Superior temporal gyrus (tissue), 1 donor: ENCODE measurements at regions not wholly inside any gene's neighbourhood (a gene's known extent, or its start where the extent isn't known, plus 50 kb on each side); places are given as distances from the start of the nearest gene placed in this dataset.

Experiments
- DNase-seq: peaks from one replicate; pipeline ENCODE4 v3.0.0-alpha.2; 2016; ENCODE audit errors: extremely low spot score

- DNase-seq, result no peak
These were observed 98.6 kb downstream of the FHDC1 start for GRCh38 chr4:153034681-153035080.

- DNase-seq, result no peak
These were observed 100.9 kb downstream of the FHDC1 start for GRCh38 chr4:153036931-153037482.

DNA sequence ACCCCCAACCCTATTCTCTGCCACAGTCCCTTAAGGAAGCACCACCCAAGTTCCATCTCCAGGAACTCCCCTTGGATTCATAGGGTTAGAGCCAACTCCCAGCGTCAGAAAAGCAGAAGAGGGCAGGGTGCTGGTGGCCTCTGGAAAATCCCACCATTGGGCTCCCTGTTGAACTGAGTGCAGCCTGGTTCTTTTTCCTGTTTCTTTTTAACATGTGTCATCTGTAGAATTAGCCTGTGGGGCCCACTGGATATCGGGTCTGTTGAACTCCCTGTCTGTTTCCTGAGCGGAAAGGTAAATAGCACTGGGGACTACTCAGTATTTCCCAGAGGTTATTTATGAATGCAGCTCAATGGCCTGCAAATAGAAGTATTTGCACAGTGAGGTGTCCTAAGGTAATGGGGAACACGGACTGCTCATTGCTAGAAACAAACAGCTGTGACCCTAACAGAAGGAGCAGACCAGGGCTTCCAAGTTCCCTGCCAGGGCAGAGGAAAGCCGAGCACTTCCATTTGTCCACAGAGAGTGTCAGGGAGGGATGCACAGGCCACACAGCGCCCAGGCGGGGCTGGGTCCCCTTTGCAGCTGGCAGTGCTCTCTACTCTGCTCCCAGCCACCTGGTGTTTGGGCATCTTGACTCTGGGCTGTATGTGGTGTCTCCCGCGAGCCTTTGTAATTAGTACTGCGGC is 102.6 kb downstream of the FHDC1 start:
- no peak for DNase-seq

- DNase-seq, result no peak
These were observed 103.5 kb downstream of the FHDC1 start for GRCh38 chr4:153039542-153040185.

- no peak for DNase-seq
These were observed 104.6 kb downstream of the FHDC1 start for GRCh38 chr4:153040677-153041076.

DNA sequence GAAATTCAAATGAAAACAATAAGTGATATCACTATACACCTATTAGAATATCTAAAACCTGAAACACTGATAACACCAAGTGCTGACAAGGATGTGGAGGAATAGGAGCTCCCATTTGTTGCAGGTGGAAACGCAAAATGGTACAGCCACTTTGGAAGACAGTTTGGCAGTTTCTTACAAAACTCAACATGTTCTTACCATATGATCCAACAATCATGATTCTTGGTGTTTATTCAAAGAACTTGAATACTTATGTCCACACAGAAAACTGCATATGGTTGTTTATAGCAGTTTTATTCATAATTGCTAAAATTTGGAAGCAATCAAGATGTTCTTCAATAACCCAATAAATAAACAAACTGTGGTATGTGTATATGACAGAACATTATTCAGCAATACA is 107.9 kb downstream of the FHDC1 start:
- no peak for DNase-seq

- DNase-seq, result no peak
These were observed 109.2 kb downstream of the FHDC1 start for GRCh38 chr4:153045111-153045982.

DNA sequence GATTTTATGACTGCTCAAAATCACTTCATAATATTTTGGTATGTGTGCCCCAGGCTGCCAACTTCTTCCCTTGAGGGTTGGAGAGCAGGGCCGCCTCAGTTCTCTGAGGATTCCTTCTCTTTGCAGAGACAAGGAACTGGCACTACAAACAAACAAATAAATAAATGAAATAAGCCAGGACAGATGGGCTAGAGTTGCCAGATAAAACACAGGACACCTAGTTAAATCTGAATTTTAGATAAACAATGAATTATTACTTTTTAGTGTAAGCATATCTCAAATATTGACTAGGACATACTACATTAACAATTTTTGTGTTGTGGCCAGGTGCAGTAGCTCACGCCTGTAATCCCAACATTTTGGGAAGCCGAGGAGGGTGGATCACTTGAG is 122.5 kb downstream of the FHDC1 start:
- DNase-seq, result no peak

DNA sequence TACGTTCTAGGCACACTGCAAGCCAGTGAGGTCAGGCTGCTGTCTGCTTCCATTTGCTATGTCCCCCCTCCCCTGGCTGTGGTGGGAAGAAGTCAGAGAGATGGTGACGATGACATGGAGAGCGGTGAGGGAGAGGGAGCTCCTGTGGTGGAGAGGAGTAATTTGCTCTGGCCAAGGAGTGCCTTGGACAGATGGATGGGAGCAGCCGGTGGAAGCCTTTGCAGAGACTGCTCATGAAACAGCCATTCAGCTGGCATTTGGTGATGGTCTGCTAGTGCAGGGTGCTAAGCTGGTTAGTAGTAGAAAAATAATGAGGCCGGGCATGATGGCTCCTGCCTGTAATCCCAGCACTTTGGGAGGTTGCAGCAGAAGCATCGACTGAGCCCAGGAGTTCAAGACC is 124.1 kb downstream of the FHDC1 start:
- no peak for DNase-seq

- no peak for DNase-seq
These were observed 125.8 kb downstream of the FHDC1 start for GRCh38 chr4:153061971-153062370.

GRCh38 chr4:153062652-153063168 is 126.6 kb downstream of the FHDC1 start:
- no peak for DNase-seq

DNA sequence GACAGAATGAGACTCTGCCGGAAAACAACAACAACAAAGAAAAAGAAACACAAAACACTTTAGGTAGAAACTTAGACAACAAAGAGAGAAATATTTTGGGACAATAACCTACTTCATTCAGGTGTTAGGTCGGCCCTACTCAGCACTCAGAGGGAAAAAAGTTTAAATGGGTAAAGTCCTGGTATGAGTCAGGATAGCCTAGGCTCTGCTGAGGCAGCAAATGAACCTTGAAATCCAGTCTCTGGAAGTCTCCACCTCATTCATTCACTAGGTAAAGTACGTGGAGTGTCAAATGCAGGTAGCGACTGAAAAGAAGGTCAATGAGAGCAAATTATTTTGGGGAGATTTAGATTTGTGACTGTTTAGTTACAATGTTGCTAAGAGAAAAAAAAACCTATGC is 127.4 kb downstream of the FHDC1 start:
- DNase-seq, result no peak

- DNase-seq, result no peak
These were observed 128.4 kb downstream of the FHDC1 start for GRCh38 chr4:153064571-153064970.

- no peak for DNase-seq
These were observed 129.2 kb downstream of the FHDC1 start for GRCh38 chr4:153065276-153065675.

GRCh38 chr4:153067376-153067775 is 131.3 kb downstream of the FHDC1 start:
- DNase-seq, result no peak

GRCh38 chr4:153068751-153069150 is 132.6 kb downstream of the FHDC1 start:
- DNase-seq, result no peak

DNA sequence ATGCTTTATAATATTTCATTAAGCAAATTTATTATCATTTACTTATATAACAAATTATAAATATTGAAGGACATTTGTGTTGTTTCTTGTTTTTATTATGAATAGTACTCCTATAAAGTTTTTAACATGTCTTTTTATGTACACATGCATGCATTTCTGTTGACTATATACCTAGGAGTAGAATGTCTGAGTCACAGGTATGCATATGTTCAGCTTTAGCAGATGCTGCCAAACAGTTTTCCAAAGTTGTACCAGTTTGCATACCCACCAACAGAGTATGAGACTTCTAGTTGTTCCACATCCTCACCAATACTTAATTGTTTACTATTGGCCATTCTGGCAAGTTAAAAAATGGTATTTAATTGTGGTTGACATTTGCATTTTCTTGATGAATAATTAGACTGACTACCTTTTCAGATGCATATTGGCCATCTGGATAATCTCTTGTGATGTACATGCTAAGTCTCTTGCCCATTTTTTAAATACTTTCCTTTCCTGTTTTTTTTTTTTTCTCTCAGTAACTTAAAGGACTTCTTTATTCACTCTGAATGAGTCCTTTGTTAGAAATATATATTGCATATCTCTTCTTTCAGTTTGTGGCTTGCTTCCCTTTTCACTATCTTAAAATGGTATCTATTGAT is 132.2 kb upstream of the TRIM2 start:
- DNase-seq, result no peak

- no peak for DNase-seq
These were observed 131.6 kb upstream of the TRIM2 start for GRCh38 chr4:153072661-153073060.

- no peak for DNase-seq
These were observed 129.8 kb upstream of the TRIM2 start for GRCh38 chr4:153074486-153074885.

DNA sequence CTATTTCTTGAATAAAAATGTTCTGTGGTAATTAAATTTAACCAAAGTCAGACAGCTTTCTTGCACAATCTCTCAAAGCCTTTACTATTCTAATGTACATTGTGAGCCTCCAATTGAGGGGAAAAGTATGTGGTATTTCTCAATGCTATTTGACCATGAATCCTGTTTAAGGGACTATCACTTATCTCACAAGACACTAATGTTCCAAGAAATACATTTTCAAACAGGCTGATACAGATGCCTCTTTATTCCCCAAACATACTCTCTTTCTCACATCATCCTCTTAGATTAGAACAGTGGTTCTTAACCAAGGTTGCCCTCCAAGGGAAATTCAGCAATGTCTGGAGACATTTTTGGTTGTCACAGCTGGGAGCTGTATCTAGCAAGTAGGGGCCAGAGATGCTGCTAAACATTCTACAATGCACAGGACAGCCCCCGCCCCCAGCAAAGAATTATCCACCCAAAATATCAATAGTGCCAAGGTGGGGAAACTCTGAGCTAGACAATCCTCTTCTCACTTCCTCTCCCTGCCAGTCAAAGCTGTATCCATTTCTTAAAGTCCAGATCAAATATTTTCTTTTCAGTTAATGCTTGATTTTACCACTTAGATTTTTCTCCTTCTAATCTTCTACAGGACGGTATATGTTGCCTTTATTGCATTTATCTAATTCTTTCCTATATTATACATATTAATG is 129.2 kb upstream of the TRIM2 start:
- no peak for DNase-seq
